ENCODE measurements at regions not wholly inside any gene's neighbourhood (a gene's known extent, or its start where the extent isn't known, plus 50 kb on each side); places are given as distances from the start of the nearest gene placed in this dataset.

DNA sequence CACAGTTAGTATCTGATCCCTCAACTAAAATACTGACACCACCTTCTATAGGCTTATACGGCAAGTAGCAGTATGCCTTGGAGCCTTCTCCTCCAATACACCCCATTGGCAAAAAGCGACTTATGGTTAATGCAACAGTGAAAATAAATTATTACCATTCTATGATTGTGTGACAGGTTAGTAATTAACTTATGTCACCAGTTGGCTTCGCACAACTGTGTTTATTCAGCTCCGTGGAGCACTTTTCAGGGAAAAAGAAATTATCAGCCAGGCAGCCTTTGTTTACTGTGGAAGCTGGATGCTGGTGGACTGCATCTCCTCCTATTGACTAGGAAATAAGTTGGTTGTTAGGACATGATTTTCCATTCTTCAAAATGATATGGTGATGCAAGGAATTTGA, 833.8 kb upstream of the RBFOX1 start (continued):
- TF ChIP-seq, protein P1, sequence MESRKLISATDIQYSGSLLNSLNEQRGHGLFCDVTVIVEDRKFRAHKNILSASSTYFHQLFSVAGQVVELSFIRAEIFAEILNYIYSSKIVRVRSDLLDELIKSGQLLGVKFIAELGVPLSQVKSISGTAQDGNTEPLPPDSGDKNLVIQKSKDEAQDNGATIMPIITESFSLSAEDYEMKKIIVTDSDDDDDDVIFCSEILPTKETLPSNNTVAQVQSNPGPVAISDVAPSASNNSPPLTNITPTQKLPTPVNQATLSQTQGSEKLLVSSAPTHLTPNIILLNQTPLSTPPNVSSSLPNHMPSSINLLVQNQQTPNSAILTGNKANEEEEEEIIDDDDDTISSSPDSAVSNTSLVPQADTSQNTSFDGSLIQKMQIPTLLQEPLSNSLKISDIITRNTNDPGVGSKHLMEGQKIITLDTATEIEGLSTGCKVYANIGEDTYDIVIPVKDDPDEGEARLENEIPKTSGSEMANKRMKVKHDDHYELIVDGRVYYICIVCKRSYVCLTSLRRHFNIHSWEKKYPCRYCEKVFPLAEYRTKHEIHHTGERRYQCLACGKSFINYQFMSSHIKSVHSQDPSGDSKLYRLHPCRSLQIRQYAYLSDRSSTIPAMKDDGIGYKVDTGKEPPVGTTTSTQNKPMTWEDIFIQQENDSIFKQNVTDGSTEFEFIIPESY (IDR thresholded peaks at IDR 0.05; ENCODE audit: extremely low read depth, insufficient replicate concordance, low read length) = no peak
- TF ChIP-seq JUND (IDR thresholded peaks at IDR 0.05) (no peak), SP1 (IDR thresholded peaks at IDR 0.05; ENCODE audit: low read depth) (no peak)

DNA sequence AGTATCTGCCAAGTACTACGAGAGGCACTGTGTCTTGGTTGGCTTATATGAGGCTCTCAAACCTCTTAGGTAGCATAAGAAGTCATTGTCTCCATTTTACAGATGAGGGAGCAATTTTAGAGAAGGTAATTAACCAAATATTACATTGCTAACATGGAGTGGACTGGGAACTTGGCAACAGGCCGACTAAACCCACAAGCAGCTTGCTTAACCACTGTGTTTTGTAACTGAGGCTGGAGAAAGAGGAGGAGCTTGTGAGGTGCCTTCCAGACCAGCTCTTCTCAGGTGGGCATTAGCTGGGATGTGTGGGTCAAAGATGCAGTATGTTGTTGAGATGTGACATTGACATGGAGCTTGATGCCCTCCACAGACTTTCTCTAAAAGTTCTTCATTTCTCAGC, 835.6 kb upstream of the RBFOX1 start:
- no peaks in the 10 kb centered on the region for H3K36me3 ChIP-seq (ENCODE audit: control insufficient read depth in 1 of 2, insufficient read depth in 2 of 2, low read length in 2 of 2)
- no peak overlapping the region for H2AFZ ChIP-seq (ENCODE audit: low read depth, low read length, poor library complexity, severe bottlenecking)
- no peaks in the 10 kb centered on the region for H3K79me2 ChIP-seq (ENCODE audit: insufficient read depth, low read length)
- H3K4me1 ChIP-seq (ENCODE audit: control insufficient read depth in 1 of 2, insufficient read depth in 2 of 2, low read length in 2 of 2) = no peaks in the 10 kb centered on the region
- ChIA-PET RAD21 (ENCODE audit: low non-redundant PET in 1 of 2, low total read pairs in 2 of 2, uncharacterized antibody in 2 of 2, unreplicated experiment in 2 of 2) (no interaction called here), POLR2A (no interaction called here), CTCF (no interaction called here)
- no peak overlapping the region for H3K27ac ChIP-seq (ENCODE audit: low read depth, low read length)
- H3K9ac ChIP-seq (ENCODE audit: low read length) = no peak overlapping the region
- BruUV-seq (replicated peaks) = no TSS peak
- H3K4me2 ChIP-seq (ENCODE audit: low read length) = no peak overlapping the region
- H3K9me2 ChIP-seq (ENCODE audit: insufficient read depth) = no peaks in the 10 kb centered on the region
- ATAC-seq = no peak
- no peaks in the 10 kb centered on the region for H4K20me1 ChIP-seq (ENCODE audit: insufficient read depth)
- DNase-seq (ENCODE audit: low read depth, low spot score) = no peak
- intact Hi-C loops (cut with micrococcal nuclease) = no loop called here
- no peak overlapping the region for H3K4me3 ChIP-seq (replicated peaks in 1 of 2; ENCODE audit: low read depth in 1 of 2, low read length in 2 of 2)
- H3K9me3 ChIP-seq (ENCODE audit: control insufficient read depth in 1 of 2, insufficient read depth in 1 of 2, low read depth in 1 of 2, low read length in 2 of 2) = no peaks in the 10 kb centered on the region
- no peak for TF ChIP-seq EZH2phosphoT487 (IDR thresholded peaks at IDR 0.05; ENCODE audit: borderline replicate concordance)
- TF ChIP-seq YY1 (IDR thresholded peaks at IDR 0.05; ENCODE audit: extremely low read depth, insufficient replicate concordance, low read depth, low read length) = no peak
- no peak for TF ChIP-seq TCF7L2 (IDR thresholded peaks at IDR 0.05; ENCODE audit: borderline replicate concordance, extremely low read depth, insufficient read depth, insufficient read length)
- TF ChIP-seq ELF1 (IDR thresholded peaks at IDR 0.05; ENCODE audit: borderline replicate concordance, low read depth) = no peak
- no peak for TF ChIP-seq RAD21 (IDR thresholded peaks at IDR 0.05; ENCODE audit: low read depth)
- TF ChIP-seq ZFX (IDR thresholded peaks at IDR 0.05) = no peak
- TF ChIP-seq, protein P2, sequence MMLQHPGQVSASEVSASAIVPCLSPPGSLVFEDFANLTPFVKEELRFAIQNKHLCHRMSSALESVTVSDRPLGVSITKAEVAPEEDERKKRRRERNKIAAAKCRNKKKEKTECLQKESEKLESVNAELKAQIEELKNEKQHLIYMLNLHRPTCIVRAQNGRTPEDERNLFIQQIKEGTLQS (IDR thresholded peaks at IDR 0.05) = no peak
- TF ChIP-seq SP1 (IDR thresholded peaks at IDR 0.05; ENCODE audit: low read depth) = no peak
- TF ChIP-seq, protein P3, sequence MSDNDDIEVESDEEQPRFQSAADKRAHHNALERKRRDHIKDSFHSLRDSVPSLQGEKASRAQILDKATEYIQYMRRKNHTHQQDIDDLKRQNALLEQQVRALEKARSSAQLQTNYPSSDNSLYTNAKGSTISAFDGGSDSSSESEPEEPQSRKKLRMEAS (IDR thresholded peaks at IDR 0.05) = no peak
- no peak for TF ChIP-seq EZH2 (IDR thresholded peaks at IDR 0.05)
- no peak for TF ChIP-seq SRF (IDR thresholded peaks at IDR 0.05; ENCODE audit: low read depth)
- TF ChIP-seq CEBPB (IDR thresholded peaks at IDR 0.05; ENCODE audit: low read depth) = no peak
- TF ChIP-seq POLR2A (IDR thresholded peaks at IDR 0.05; ENCODE audit: borderline replicate concordance, extremely low read depth, insufficient read depth, insufficient read length) = no peak
- H3K27me3 ChIP-seq (ENCODE audit: insufficient read depth, low read length) = no peaks in the 10 kb centered on the region
